ENCODE measurements at regions not wholly inside any gene's neighbourhood (a gene's known extent, or its start where the extent isn't known, plus 50 kb on each side); places are given as distances from the start of the nearest gene placed in this dataset.

DNA sequence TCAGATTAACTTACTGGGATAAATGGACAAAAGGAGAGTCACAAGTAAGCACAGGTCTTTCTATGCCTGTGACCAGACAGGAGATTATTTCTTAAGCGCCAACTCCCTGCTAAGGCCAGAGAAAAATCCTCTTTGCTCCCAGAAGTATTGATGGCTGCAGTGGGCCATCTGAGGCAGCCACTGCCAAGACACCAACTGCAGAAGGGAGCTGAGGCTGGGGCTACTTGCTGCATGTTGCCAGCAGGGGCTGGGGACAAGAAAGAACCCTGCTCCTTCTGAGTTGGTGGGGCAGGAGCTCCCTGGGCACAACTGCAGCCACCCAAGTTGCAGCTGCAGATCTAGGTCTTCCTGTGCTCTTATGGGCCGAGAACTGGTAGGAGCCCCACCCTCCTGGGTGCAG, 1075.3 kb downstream of the PCDH18 start:
- no peaks in the 10 kb centered on the region for H3K27me3 ChIP-seq (ENCODE audit: control insufficient read depth, insufficient read depth, low read length)
- ChIA-PET CTCF (no interaction called here), POLR2A (no interaction called here)
- DNase-seq (ENCODE audit: low read depth, low spot score), result no peak
- no peak overlapping the region for H3K27ac ChIP-seq (ENCODE audit: low read depth, low read length)
- no peaks in the 10 kb centered on the region for H3K9me3 ChIP-seq (ENCODE audit: control insufficient read depth, insufficient read depth, low read length)
- no peak overlapping the region for H3K4me3 ChIP-seq (ENCODE audit: low read depth, low read length)
- TF ChIP-seq, protein P1, sequence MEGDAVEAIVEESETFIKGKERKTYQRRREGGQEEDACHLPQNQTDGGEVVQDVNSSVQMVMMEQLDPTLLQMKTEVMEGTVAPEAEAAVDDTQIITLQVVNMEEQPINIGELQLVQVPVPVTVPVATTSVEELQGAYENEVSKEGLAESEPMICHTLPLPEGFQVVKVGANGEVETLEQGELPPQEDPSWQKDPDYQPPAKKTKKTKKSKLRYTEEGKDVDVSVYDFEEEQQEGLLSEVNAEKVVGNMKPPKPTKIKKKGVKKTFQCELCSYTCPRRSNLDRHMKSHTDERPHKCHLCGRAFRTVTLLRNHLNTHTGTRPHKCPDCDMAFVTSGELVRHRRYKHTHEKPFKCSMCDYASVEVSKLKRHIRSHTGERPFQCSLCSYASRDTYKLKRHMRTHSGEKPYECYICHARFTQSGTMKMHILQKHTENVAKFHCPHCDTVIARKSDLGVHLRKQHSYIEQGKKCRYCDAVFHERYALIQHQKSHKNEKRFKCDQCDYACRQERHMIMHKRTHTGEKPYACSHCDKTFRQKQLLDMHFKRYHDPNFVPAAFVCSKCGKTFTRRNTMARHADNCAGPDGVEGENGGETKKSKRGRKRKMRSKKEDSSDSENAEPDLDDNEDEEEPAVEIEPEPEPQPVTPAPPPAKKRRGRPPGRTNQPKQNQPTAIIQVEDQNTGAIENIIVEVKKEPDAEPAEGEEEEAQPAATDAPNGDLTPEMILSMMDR (IDR thresholded peaks at IDR 0.05; ENCODE audit: low read depth, low read length), result no peak

DNA sequence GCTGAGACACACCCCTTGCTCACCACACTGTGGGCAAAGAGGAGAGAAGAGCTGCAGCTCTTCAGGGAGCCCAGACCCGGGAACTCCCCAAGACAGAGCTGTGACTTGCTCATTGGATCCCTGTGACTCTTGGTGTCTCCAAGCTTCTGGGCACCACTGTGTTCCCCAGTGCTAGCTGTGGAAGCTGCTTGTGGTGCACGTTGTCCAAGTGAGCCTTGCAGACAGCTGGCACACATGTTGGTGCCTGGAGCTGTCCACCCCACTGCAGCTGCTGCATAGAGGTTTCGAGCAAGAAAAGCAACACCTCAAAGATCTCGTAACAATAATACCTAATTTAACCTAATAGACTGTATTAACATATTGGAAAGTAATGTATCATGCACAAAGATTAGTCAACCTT, 1089.3 kb downstream of the PCDH18 start:
- ChIA-PET POLR2A (no interaction called here), CTCF (no interaction called here)
- H3K27me3 ChIP-seq (ENCODE audit: control insufficient read depth, insufficient read depth, low read length), result no peaks in the 10 kb centered on the region
- H3K9me3 ChIP-seq (ENCODE audit: control insufficient read depth, insufficient read depth, low read length), result peaks cover 3% of the 10 kb centered on the region; the same call in 1 of the 2 replicates
- TF ChIP-seq, protein P1 (IDR thresholded peaks at IDR 0.05; ENCODE audit: low read depth, low read length), result no peak
- no peak for DNase-seq (ENCODE audit: low read depth, low spot score)
- no peak overlapping the region for H3K4me3 ChIP-seq (ENCODE audit: low read depth, low read length)
- H3K27ac ChIP-seq (ENCODE audit: low read depth, low read length), result no peak overlapping the region

DNA sequence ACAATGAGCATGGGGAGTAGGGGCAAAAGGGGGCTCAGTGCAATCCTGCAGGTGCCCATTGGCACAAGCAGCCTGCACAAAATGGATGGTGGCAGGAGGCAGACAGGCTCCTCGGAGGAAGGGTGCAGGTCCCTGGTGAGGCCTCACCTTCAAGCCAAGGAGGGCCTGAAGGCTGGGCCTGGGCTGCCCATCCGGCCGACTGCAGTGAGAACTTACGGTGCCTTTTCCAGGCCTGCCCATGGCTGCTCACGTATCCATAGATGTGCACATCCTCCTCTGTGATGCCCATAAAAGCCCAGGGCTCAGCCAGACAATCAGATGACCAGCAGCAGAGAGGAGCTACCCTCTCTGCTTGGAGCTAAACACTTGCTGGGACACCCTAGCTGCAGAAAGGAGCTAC, 1089.8 kb downstream of the PCDH18 start:
- TF ChIP-seq, protein P1 (IDR thresholded peaks at IDR 0.05; ENCODE audit: low read depth, low read length), result no peak
- POLR2A ChIA-PET, result no interaction called here
- Histone ChIP-seq H3K9me3 (ENCODE audit: control insufficient read depth, insufficient read depth, low read length) (peaks cover 3% of the 10 kb centered on the region; the same call in 1 of the 2 replicates), H3K27me3 (ENCODE audit: control insufficient read depth, insufficient read depth, low read length) (no peaks in the 10 kb centered on the region), H3K27ac (ENCODE audit: low read depth, low read length) (no peak overlapping the region), H3K4me3 (ENCODE audit: low read depth, low read length) (no peak overlapping the region)
- CTCF ChIA-PET, result no interaction called here
- no peak for DNase-seq (ENCODE audit: low read depth, low spot score)

DNA sequence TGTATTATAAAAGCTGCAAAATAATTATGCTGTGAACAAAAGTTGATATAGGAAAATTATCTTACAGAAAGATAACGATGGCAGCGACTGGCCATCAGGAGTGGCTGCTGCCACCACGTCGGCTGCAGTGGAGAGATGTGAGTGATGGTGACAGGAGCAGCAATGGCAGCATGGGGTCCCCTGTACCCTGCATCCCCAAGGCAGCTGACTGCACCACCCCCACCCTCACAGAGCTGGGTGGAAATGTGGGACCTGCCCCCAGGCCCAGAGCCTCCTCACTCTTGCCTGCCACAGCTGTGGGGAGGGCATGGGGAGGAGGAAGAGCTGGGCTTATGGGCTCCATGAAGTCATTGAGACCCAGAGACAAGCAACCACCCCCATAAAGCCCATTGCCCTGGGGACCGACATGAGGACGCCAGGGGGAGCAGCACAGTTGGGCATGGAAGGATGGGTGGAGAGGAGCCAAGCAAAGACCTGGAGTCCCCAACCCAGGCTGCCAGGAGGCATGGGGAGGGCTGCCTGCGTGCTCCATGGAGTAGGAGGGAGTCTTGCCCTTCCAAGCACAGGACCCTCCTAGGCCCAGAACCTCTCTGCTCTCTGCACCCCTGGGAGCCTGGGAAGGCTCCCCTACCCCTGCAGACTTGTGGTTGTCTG, 1090.5 kb downstream of the PCDH18 start:
- no peak for DNase-seq (ENCODE audit: low read depth, low spot score)
- ChIA-PET POLR2A (no interaction called here), CTCF (no interaction called here)
- H3K27ac ChIP-seq (ENCODE audit: low read depth, low read length), result no peak overlapping the region
- no peaks in the 10 kb centered on the region for H3K27me3 ChIP-seq (ENCODE audit: control insufficient read depth, insufficient read depth, low read length)
- peaks cover 3% of the 10 kb centered on the region; the same call in 1 of the 2 replicates for H3K9me3 ChIP-seq (ENCODE audit: control insufficient read depth, insufficient read depth, low read length)
- H3K4me3 ChIP-seq (ENCODE audit: low read depth, low read length), result no peak overlapping the region
- TF ChIP-seq, protein P1 (IDR thresholded peaks at IDR 0.05; ENCODE audit: low read depth, low read length), result no peak

DNA sequence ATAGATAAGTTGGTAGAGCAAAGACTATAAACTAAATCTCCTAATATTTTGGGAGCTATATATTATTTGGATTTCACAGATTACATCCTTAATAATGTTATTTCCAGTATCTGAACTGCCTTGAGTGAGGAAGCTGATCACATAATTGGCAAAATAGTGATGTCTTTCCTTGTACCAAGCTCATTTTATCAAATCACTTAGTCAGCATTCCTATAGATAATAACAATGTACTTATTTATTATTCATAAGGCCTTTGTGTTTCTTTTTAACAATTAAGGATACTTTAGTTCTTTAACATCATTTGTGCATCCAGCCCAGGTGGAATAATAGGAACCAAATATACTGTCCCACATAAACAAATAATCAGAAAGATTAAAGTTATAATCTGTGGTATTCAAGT, 1093.6 kb downstream of the PCDH18 start:
- DNase-seq (ENCODE audit: low read depth, low spot score), result no peak
- ChIA-PET CTCF (no interaction called here), POLR2A (no interaction called here)
- peaks cover 3% of the 10 kb centered on the region; the same call in 1 of the 2 replicates for H3K9me3 ChIP-seq (ENCODE audit: control insufficient read depth, insufficient read depth, low read length)
- TF ChIP-seq, protein P1 (IDR thresholded peaks at IDR 0.05; ENCODE audit: low read depth, low read length), result no peak
- no peak overlapping the region for H3K27ac ChIP-seq (ENCODE audit: low read depth, low read length)
- H3K27me3 ChIP-seq (ENCODE audit: control insufficient read depth, insufficient read depth, low read length), result no peaks in the 10 kb centered on the region
- H3K4me3 ChIP-seq (ENCODE audit: low read depth, low read length), result no peak overlapping the region
